Adrenal gland (tissue), 5 donors: ENCODE measurements at regions not wholly inside any gene's neighbourhood (a gene's known extent, or its start where the extent isn't known, plus 50 kb on each side); places are given as distances from the start of the nearest gene placed in this dataset.

Experiments used
- POLR2A ChIP-seq, 2 donors: fragments of 450-650 bp; IDR thresholded peaks; one replicate each; pipeline ENCODE4 v1.6.1; 2017; ENCODE audit warnings: antibody characterized with exemption in 2 of 2, mild to moderate bottlenecking in 2 of 2, moderate library complexity in 1 of 2
- TF ChIP-seq, protein P1 (sequence below), 6 experiments: fragments of 450-650 bp in 4 of 6; fragments of 200-600 bp in 2 of 6; sonication (generic) in 1 of 6; IDR thresholded peaks; 1 replicate in 5 of 6; 2 replicates in 1 of 6; pipeline versions ENCODE4 v1.5.1 to v1.8.0; 2016 to 2021; ENCODE audit warnings: antibody characterized with exemption in 6 of 6, mild to moderate bottlenecking in 2 of 6, moderate library complexity in 1 of 6
- donor health status: DM: no; HTN: no; CAD: no.

DNA sequence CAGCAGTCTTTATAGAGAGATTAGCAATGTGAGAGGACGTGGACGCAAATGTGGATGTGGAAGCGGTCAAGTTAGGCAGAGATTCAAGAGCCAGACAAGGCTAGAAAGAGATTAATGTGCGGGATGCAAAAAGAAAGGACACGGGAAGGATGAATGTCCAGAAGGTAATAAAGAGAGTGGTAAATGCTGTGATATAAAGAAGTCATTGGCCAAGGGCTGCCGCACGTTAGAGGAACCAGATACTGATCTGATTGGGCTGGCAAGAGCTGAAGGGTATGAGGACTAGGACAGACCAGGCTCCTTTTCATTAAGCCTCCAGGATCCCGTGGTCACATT, 59.5 kb downstream of the DHRS2 start:
- TF ChIP-seq, protein P1, sequence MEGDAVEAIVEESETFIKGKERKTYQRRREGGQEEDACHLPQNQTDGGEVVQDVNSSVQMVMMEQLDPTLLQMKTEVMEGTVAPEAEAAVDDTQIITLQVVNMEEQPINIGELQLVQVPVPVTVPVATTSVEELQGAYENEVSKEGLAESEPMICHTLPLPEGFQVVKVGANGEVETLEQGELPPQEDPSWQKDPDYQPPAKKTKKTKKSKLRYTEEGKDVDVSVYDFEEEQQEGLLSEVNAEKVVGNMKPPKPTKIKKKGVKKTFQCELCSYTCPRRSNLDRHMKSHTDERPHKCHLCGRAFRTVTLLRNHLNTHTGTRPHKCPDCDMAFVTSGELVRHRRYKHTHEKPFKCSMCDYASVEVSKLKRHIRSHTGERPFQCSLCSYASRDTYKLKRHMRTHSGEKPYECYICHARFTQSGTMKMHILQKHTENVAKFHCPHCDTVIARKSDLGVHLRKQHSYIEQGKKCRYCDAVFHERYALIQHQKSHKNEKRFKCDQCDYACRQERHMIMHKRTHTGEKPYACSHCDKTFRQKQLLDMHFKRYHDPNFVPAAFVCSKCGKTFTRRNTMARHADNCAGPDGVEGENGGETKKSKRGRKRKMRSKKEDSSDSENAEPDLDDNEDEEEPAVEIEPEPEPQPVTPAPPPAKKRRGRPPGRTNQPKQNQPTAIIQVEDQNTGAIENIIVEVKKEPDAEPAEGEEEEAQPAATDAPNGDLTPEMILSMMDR (IDR thresholded peaks at IDR 0.05) = no peak
- no peak for TF ChIP-seq POLR2A (IDR thresholded peaks at IDR 0.05)
